ENCODE measurements at regions not wholly inside any gene's neighbourhood (a gene's known extent, or its start where the extent isn't known, plus 50 kb on each side); places are given as distances from the start of the nearest gene placed in this dataset.

DNA sequence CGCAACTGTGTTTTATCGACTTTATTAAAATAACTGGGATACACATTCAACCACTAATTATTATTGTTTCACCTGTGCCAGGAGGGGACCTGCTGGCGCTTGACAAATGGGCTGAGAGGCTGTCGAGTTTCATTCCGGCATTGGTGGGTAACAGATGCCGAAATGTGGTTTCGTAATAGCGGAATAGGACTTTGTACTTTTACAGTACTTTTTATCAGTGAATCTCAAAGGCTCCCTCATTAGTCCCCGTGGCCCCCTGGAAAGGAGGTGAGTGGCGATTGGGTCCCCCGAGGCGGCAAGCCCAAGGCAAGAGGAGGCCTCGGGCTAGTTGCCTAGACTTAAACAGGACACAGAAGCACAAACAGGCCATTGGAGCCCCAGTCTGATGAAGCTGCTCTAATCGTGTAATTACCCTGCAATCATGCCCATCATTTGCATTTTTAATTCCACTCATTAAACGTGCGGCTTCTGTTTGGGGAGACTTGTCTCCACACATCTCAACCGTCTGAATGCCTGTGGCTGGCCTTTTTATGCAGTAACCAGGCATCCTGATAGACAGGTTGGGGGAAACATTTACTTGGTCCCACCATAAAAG lies 193.2 kb downstream of the INO80D start:
- no peak for DNase-seq (ENCODE audit: low read depth, low spot score)
- peak overlapping the region; percentile 42 for H3K4me3 ChIP-seq
- no peak overlapping the region for H3K27ac ChIP-seq
- H3K9me3 ChIP-seq (ENCODE audit: low read depth, low read length) = no peaks in the 10 kb centered on the region
- no peaks in the 10 kb centered on the region for H3K36me3 ChIP-seq (ENCODE audit: insufficient read depth, low read length)
- no peak for TF ChIP-seq FOXP2 (optimal IDR thresholded peaks at IDR 0.05; ENCODE audit: control extremely low read depth, extremely low read length, insufficient read depth)
- TF ChIP-seq EZH2 (IDR thresholded peaks at IDR 0.05) = no peak
- no peak for TF ChIP-seq POLR2AphosphoS5 (IDR thresholded peaks at IDR 0.05; ENCODE audit: borderline replicate concordance, low read depth, low read length)
- no peak overlapping the region for H3K9ac ChIP-seq (ENCODE audit: insufficient read length)

DNA sequence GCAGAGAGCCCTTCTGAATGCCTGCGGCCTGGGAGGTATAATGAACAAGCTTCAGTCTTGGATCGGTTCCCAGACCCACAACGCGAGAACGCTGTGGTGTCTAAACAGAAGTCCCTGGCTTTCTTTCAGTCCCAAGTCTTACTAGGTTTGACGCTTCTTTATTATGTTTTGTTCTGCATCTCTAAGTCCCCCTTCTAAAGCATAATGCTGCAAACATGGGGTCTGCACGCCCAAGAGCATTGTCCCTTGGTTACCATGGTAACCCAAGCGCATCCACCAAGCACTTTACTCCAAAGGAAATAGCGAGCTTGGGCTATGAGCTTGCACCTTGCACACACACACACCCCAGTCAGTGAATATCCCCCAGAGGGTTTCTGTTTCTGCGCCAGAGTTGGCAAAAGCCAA lies 193.7 kb downstream of the INO80D start:
- H3K27ac ChIP-seq = no peak overlapping the region
- no peak overlapping the region for H3K9ac ChIP-seq (ENCODE audit: insufficient read length)
- H3K4me3 ChIP-seq = peak overlapping the region; percentile 42
- no peaks in the 10 kb centered on the region for H3K36me3 ChIP-seq (ENCODE audit: insufficient read depth, low read length)
- no peaks in the 10 kb centered on the region for H3K9me3 ChIP-seq (ENCODE audit: low read depth, low read length)
- DNase-seq (ENCODE audit: low read depth, low spot score) = no peak
- no peak for TF ChIP-seq FOXP2 (optimal IDR thresholded peaks at IDR 0.05; ENCODE audit: control extremely low read depth, extremely low read length, insufficient read depth)
- no peak for TF ChIP-seq POLR2AphosphoS5 (IDR thresholded peaks at IDR 0.05; ENCODE audit: borderline replicate concordance, low read depth, low read length)
- no peak for TF ChIP-seq EZH2 (IDR thresholded peaks at IDR 0.05)

- H3K4me3 ChIP-seq = no peak overlapping the region
- DNase-seq (ENCODE audit: low read depth, low spot score) = no peak
- H3K27ac ChIP-seq = no peak overlapping the region
- H3K36me3 ChIP-seq (ENCODE audit: insufficient read depth, low read length) = no peaks in the 10 kb centered on the region
- TF ChIP-seq FOXP2 (optimal IDR thresholded peaks at IDR 0.05; ENCODE audit: control extremely low read depth, extremely low read length, insufficient read depth) (no peak), POLR2AphosphoS5 (IDR thresholded peaks at IDR 0.05; ENCODE audit: borderline replicate concordance, low read depth, low read length) (no peak), EZH2 (IDR thresholded peaks at IDR 0.05) (no peak)
- no peak overlapping the region for H3K9ac ChIP-seq (ENCODE audit: insufficient read length)
- H3K9me3 ChIP-seq (ENCODE audit: low read depth, low read length) = no peaks in the 10 kb centered on the region
These were observed 196.9 kb downstream of the INO80D start for GRCh38 chr2:205889114-205889513.

DNA sequence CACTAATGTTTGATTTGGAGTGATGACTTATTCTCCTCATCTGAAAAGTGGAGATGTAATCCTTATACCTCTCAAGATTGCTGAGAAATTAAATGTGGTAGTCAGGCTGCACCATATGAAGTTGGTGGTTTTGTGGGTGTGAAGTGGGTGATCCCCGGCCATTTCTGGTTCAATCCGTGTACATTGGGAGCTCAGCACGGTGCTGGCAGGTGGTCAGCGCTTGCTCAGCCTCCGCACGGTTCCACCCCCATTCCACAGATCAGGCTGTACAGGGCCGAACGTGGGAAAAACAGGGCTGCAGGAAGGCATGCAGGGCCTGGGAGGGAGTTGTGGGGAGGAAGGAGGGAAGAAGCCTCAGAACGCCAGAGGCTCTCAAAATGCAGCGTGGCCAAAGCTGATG lies 198.3 kb downstream of the INO80D start:
- TF ChIP-seq EZH2 (IDR thresholded peaks at IDR 0.05) (no peak), POLR2AphosphoS5 (IDR thresholded peaks at IDR 0.05; ENCODE audit: borderline replicate concordance, low read depth, low read length) (no peak), FOXP2 (optimal IDR thresholded peaks at IDR 0.05; ENCODE audit: control extremely low read depth, extremely low read length, insufficient read depth) (no peak)
- DNase-seq (ENCODE audit: low read depth, low spot score) = no peak
- H3K9ac ChIP-seq (ENCODE audit: insufficient read length) = no peak overlapping the region
- H3K27ac ChIP-seq = no peak overlapping the region
- no peaks in the 10 kb centered on the region for H3K36me3 ChIP-seq (ENCODE audit: insufficient read depth, low read length)
- H3K4me3 ChIP-seq = no peak overlapping the region
- no peaks in the 10 kb centered on the region for H3K9me3 ChIP-seq (ENCODE audit: low read depth, low read length)

- no peak overlapping the region for H3K27ac ChIP-seq
- no peak for TF ChIP-seq POLR2AphosphoS5 (IDR thresholded peaks at IDR 0.05; ENCODE audit: borderline replicate concordance, low read depth, low read length)
- H3K4me3 ChIP-seq = peak overlapping the region; percentile 29
- no peaks in the 10 kb centered on the region for H3K36me3 ChIP-seq (ENCODE audit: insufficient read depth, low read length)
- DNase-seq (ENCODE audit: low read depth, low spot score) = peak; percentile 16
- H3K9me3 ChIP-seq (ENCODE audit: low read depth, low read length) = no peaks in the 10 kb centered on the region
- no peak overlapping the region for H3K9ac ChIP-seq (ENCODE audit: insufficient read length)
These were observed 200.4 kb downstream of the INO80D start for GRCh38 chr2:205885492-205886099.

GRCh38 chr2:205883965-205884364 lies 201.7 kb downstream of the NRP2 start:
- Histone ChIP-seq H3K4me3 (no peak overlapping the region), H3K9ac (ENCODE audit: insufficient read length) (no peak overlapping the region), H3K36me3 (ENCODE audit: insufficient read depth, low read length) (no peaks in the 10 kb centered on the region), H3K27ac (no peak overlapping the region), H3K9me3 (ENCODE audit: low read depth, low read length) (no peaks in the 10 kb centered on the region)
- TF ChIP-seq POLR2AphosphoS5 (IDR thresholded peaks at IDR 0.05; ENCODE audit: borderline replicate concordance, low read depth, low read length) = no peak
- TF ChIP-seq EZH2 (IDR thresholded peaks at IDR 0.05) = no peak
- TF ChIP-seq FOXP2 (optimal IDR thresholded peaks at IDR 0.05; ENCODE audit: control extremely low read depth, extremely low read length, insufficient read depth) = no peak
- DNase-seq (ENCODE audit: low read depth, low spot score) = no peak

- no peak overlapping the region for H3K27ac ChIP-seq
- H3K36me3 ChIP-seq (ENCODE audit: insufficient read depth, low read length) = no peaks in the 10 kb centered on the region
- TF ChIP-seq FOXP2 (optimal IDR thresholded peaks at IDR 0.05; ENCODE audit: control extremely low read depth, extremely low read length, insufficient read depth) = no peak
- TF ChIP-seq EZH2 (IDR thresholded peaks at IDR 0.05) = no peak
- no peak for TF ChIP-seq POLR2AphosphoS5 (IDR thresholded peaks at IDR 0.05; ENCODE audit: borderline replicate concordance, low read depth, low read length)
- H3K9me3 ChIP-seq (ENCODE audit: low read depth, low read length) = no peaks in the 10 kb centered on the region
- no peak overlapping the region for H3K4me3 ChIP-seq
- no peak for DNase-seq (ENCODE audit: low read depth, low spot score)
- no peak overlapping the region for H3K9ac ChIP-seq (ENCODE audit: insufficient read length)
These were observed 200.6 kb downstream of the NRP2 start for GRCh38 chr2:205882806-205883425.

DNA sequence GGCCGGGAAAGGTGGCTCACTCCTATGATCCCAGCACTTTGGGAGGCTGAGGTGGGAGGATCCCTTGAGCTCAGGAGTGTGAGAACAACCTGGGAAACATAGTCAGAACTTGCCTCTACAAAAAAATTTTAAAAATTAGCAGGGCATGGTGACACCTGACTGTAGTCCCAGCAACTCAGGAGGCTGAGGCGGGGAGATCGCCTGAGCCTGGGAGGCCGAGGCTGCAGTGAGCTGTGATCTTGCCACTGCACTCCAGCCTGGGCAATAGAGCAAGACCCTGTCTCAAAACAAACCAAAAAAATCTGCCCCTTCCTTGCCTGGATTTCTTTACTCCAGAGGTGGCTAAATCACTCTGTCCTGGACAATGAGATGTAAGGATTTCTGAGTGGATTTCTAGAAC lies 197.7 kb downstream of the NRP2 start:
- DNase-seq (ENCODE audit: low read depth, low spot score) = no peak
- Histone ChIP-seq H3K9ac (ENCODE audit: insufficient read length) (no peak overlapping the region), H3K9me3 (ENCODE audit: low read depth, low read length) (no peaks in the 10 kb centered on the region), H3K27ac (no peak overlapping the region), H3K36me3 (ENCODE audit: insufficient read depth, low read length) (no peaks in the 10 kb centered on the region), H3K4me3 (no peak overlapping the region)
- TF ChIP-seq EZH2 (IDR thresholded peaks at IDR 0.05) (no peak), POLR2AphosphoS5 (IDR thresholded peaks at IDR 0.05; ENCODE audit: borderline replicate concordance, low read depth, low read length) (no peak), FOXP2 (optimal IDR thresholded peaks at IDR 0.05; ENCODE audit: control extremely low read depth, extremely low read length, insufficient read depth) (no peak)

Data from SK-N-MC (cell line).